Activated CD4-positive, CD25-positive, alpha-beta regulatory T cell treated with anti-CD3 and anti-CD28 coated beads, Interleukin-2, amount 50 U/mL, for 16 hours (primary cell): ENCODE measurements at regions not wholly inside any gene's neighbourhood (a gene's known extent, or its start where the extent isn't known, plus 50 kb on each side); places are given as distances from the start of the nearest gene placed in this dataset.

Source experiments
- DNase-seq: peaks from one replicate; pipeline ENCODE4 v3.0.0-alpha.2; 2020; ENCODE audit warnings: low read depth, low spot score

GRCh38 chr11:45036733-45037132 is 86.0 kb upstream of the TP53I11 start:
- no peak for DNase-seq

GRCh38 chr11:45037434-45038005 is 86.8 kb upstream of the TP53I11 start:
- DNase-seq = no peak

DNA sequence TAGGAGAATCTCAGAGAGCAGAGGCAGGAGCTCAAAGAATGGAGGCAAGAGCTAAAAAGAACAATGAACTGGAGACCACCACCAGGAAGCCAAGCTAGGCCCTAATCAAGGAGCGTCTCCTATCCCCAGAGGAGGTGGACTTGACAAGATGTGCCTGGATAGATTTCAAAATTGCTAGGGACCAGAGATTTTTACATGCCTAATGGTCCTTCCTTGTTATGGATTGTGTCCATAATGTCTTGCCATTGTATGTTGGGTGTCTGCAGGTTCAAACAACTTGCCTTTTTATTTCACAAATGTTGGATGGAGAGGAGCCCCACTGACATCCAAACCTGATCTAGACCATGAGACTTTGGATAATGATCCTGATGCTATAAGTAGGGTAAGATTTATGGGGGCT is 88.2 kb upstream of the TP53I11 start:
- no peak for DNase-seq

GRCh38 chr11:45041596-45041995 is 90.9 kb upstream of the TP53I11 start:
- DNase-seq = no peak

- no peak for DNase-seq
Observed at GRCh38 chr11:45042560-45042959, 91.9 kb upstream of the TP53I11 start.

GRCh38 chr11:45043755-45044475 is 93.2 kb upstream of the TP53I11 start:
- no peak for DNase-seq

DNA sequence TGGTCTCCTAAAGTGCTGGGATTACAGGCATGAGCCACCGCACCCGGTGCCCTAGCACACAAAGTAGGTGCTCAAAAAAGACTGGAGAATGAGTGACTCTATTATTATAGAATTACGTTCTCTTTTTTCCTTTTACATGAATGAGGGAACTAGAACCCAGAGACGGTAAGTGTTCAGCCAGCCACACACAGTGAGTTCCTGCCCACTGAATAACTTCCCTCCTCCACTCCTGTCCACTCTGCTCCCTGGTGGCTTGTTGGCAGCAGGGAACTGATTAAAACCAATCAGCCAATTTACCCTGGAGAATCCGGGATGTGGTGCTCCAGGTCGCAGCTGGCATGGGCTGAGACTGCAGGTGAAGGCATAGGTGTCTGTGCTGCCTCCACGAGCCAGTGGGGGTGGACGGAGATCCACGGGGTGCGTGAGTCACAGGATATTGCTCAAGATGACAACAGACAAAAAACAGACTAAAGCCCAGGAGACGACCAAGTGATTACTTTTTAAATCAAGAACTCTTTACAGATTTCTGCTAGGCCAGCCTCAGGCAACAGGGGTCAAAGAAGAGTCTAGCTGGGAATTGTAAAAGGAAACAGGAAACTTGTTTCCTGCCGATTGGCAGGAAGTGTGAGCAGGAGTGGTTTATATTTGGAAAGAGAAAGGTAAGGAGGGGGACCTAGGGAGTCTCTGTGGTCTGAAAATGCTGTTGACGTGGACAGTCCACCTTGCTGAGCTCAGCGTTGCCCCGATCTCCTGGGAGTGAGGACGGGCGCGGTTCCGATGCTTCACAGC is 95.2 kb upstream of the TP53I11 start:
- no peak for DNase-seq

DNA sequence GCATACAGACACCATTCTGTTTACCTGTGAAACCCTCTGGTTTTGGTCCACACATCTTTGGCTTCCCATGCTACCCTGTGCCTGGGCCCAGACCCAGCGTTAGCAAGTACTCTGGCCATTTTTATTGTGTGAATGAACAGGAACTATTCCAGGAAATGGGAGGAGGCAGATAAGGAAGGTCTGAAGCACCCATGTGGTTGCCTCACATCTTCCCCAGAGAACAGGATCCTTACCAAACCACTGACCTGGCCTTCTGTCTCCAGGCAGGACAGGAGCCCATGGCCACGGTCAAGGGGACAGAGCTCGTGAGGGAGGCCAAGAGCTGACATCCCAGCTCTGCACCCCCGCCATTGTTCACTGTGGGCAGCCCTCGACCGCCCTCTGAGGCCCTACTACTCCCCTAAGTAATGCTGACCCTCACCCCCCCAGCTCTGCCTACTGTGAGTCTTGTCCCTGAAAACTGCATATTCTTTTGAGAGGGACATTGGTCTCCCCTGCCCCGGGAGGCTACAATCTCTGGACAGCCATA is 97.7 kb upstream of the TP53I11 start:
- no peak for DNase-seq

- DNase-seq = no peak
Observed at GRCh38 chr11:45048870-45049691, 97.4 kb upstream of the PRDM11 start.

- DNase-seq = no peak
Observed at GRCh38 chr11:45050111-45050510, 96.3 kb upstream of the PRDM11 start.

- DNase-seq = no peak
Observed at GRCh38 chr11:45051621-45052020, 94.8 kb upstream of the PRDM11 start.

DNA sequence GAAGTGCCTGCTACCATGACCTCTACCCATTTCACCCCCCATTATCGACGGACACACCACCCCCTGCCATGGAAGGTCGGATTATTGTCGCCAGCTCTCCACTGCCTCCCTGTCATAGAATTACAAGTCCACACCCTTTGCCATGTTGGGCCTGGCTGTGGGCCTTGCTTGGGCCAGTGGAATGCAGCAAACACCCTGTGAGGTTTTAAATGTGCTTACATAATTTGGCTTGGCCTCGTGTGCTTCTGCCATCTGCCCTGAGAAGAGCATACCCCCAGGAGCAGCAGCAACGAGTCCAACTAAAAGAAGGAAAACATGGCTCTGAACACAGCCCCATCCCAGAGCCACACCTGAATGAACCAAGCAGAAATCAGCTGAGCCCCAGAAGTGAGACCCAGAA is 94.1 kb upstream of the PRDM11 start:
- DNase-seq = no peak

DNA sequence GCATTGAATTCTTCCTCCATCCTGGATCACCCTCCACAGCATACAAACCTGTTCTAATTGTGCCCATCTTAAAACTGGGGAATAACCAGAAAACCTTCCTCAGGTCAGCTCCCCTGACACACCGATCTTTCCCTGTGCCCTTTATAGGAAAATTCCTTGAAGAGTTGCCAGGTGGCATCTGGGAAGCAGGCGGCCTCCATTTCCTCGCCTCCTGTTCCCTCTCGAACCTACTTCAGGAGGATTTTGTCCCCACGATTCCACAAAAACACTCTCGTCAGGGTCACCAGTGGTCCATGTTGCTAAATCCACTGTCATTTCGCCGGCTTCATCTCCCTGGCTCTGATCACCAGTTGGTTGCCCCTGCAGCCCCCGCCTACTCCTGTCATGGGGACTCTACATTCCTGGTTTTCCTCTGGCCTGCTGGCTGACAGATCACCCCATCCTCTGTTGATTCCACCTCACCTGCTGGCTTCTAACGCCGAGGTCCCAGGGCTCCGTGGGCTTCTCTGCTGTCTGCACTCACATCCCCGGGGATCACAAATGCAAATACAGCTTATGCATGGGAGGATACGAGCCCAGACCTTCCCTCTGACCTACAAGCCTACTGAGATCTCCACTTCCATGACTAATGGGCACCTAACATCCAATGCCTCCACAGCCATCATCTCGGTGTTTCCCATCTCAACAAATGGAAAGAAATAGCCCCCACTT is 92.5 kb upstream of the PRDM11 start:
- no peak for DNase-seq

- DNase-seq = no peak
Observed at GRCh38 chr11:45054956-45055355, 91.5 kb upstream of the PRDM11 start.

GRCh38 chr11:45056529-45056928 is 89.9 kb upstream of the PRDM11 start:
- no peak for DNase-seq

GRCh38 chr11:45057938-45058646 is 88.3 kb upstream of the PRDM11 start:
- no peak for DNase-seq

GRCh38 chr11:45058647-45058950 is 87.8 kb upstream of the PRDM11 start:
- DNase-seq = no peak

- no peak for DNase-seq
Observed at GRCh38 chr11:45060707-45061106, 85.7 kb upstream of the PRDM11 start.

DNA sequence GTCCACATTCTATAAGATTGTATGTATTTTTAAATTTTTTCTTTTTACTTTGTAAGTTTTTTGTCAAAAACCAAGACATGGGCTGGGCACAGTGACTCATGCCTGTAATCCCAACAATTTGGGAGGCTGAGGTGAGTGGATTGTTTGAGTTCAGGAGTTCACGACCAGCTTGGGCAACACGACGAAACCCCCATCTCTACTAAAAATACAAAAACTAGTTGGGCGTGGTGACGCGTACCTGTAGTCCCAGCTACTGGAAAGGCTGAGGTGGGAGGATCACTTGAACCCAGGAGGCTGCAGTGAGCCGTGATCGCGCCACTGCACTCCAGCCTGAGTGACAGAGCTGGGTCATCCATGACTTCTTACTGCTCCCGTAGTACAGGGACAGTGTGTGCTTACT is 84.8 kb upstream of the PRDM11 start:
- no peak for DNase-seq

- no peak for DNase-seq
Observed at GRCh38 chr11:45062115-45062514, 84.3 kb upstream of the PRDM11 start.
